CD14-positive monocyte (primary cell): ENCODE measurements at regions not wholly inside any gene's neighbourhood (a gene's known extent, or its start where the extent isn't known, plus 50 kb on each side); places are given as distances from the start of the nearest gene placed in this dataset.

Experiments
- DNase-seq, 3 donors: peaks; one replicate each; pipeline ENCODE4 v3.0.0-alpha.2; 2011 to 2022
- H2AFZ ChIP-seq: 2 replicates; pipeline ENCODE4 v1.6.0; 2012; ENCODE audit warnings: mild to moderate bottlenecking, low read depth, low read length, inconsistent platforms; ENCODE audit not compliant: insufficient read depth, poor library complexity, severe bottlenecking
- H3K27ac ChIP-seq, 2 donors: 1 replicate in 1 of 2; 2 replicates in 1 of 2; pipeline ENCODE4 v1.5.1; 2012 to 2013; ENCODE audit warnings: low read length in 2 of 2, control low read depth in 1 of 2, inconsistent platforms in 1 of 2, low read depth in 1 of 2, mild to moderate bottlenecking in 1 of 2
- H3K27me3 ChIP-seq, 2 donors: one replicate each; pipeline versions ENCODE4 v1.6.0 to v1.6.1; 2011 to 2013; ENCODE audit warnings: low read length in 2 of 2; ENCODE audit not compliant: control insufficient read depth in 2 of 2, insufficient read depth in 2 of 2
- H3K36me3 ChIP-seq, 2 donors: replicated peaks in 1 of 2; 1 replicate in 1 of 2; 2 replicates in 1 of 2; pipeline versions ENCODE4 v1.5.1 to v1.6.1; 2012 to 2013; ENCODE audit warnings: low read length in 2 of 2, control low read depth in 1 of 2, inconsistent platforms in 1 of 2, mild to moderate bottlenecking in 1 of 2; ENCODE audit not compliant: insufficient read depth in 2 of 2, control insufficient read depth in 1 of 2
- H3K4me1 ChIP-seq, 2 donors: 1 replicate in 1 of 2; 2 replicates in 1 of 2; pipeline versions ENCODE4 v1.5.1 to v1.6.1; 2012 to 2013; ENCODE audit warnings: low read length in 2 of 2, control low read depth in 1 of 2, inconsistent platforms in 1 of 2, mild to moderate bottlenecking in 1 of 2, moderate library complexity in 1 of 2; ENCODE audit not compliant: insufficient read depth in 2 of 2, control insufficient read depth in 1 of 2
- H3K4me2 ChIP-seq: replicated peaks from 2 replicates; pipeline ENCODE3; 2012; ENCODE audit warnings: low read length, moderate library complexity, mild to moderate bottlenecking; ENCODE audit not compliant: poor library complexity, severe bottlenecking; ENCODE audit errors: extremely low read depth
- H3K4me3 ChIP-seq, 3 experiments: fragments of 200-600 bp in 1 of 3; sonication (generic) in 1 of 3; replicated peaks in 1 of 3; 1 replicate in 2 of 3; 2 replicates in 1 of 3; pipeline ENCODE4 v1.5.1; 2011 to 2013; ENCODE audit warnings: low read length in 3 of 3, mild to moderate bottlenecking in 3 of 3, control low read depth in 2 of 3, low read depth in 2 of 3, inconsistent platforms in 1 of 3, moderate library complexity in 1 of 3
- H3K79me2 ChIP-seq: 2 replicates; pipeline ENCODE4 v1.6.0; 2012; ENCODE audit warnings: mild to moderate bottlenecking, control low read depth, inconsistent platforms, low read length, moderate library complexity; ENCODE audit not compliant: insufficient read depth
- H3K9ac ChIP-seq: 2 replicates; pipeline ENCODE4 v1.6.0; 2017; ENCODE audit warnings: low read length, mild to moderate bottlenecking; ENCODE audit not compliant: insufficient read depth, poor library complexity, severe bottlenecking
- H3K9me3 ChIP-seq, 2 donors: replicated peaks in 1 of 2; 1 replicate in 1 of 2; 2 replicates in 1 of 2; pipeline versions ENCODE4 v1.5.1 to v1.6.1; 2012 to 2013; ENCODE audit warnings: low read length in 2 of 2, control low read depth in 1 of 2; ENCODE audit not compliant: control insufficient read depth in 1 of 2, insufficient read depth in 1 of 2
- H4K20me1 ChIP-seq: 2 replicates; pipeline ENCODE4 v1.6.0; 2012; ENCODE audit warnings: mild to moderate bottlenecking, low read length, control low read depth, moderate library complexity; ENCODE audit not compliant: insufficient read depth
- H3K27ac Mint-ChIP-seq, 7 donors: one replicate each; pipeline ENCODE4 v1.8.0; 2020; ENCODE audit warnings: mild to moderate bottlenecking in 7 of 7, mixed read lengths in 7 of 7, moderate library complexity in 6 of 7, inconsistent platforms in 2 of 7
- H3K27me3 Mint-ChIP-seq, 3 donors: one replicate each; pipeline ENCODE4 v1.8.0; 2021 to 2022; ENCODE audit warnings: low read depth in 3 of 3, mild to moderate bottlenecking in 3 of 3, mixed read lengths in 3 of 3, moderate library complexity in 3 of 3, inconsistent platforms in 1 of 3
- H3K36me3 Mint-ChIP-seq, 2 donors: one replicate each; pipeline ENCODE4 v1.8.0; 2020; ENCODE audit warnings: mixed read lengths in 2 of 2, inconsistent platforms in 1 of 2, mild to moderate bottlenecking in 1 of 2
- H3K4me1 Mint-ChIP-seq: one replicate; pipeline ENCODE4 v1.8.0; 2020; ENCODE audit warnings: mild to moderate bottlenecking, mixed read lengths
- H3K4me3 Mint-ChIP-seq, 2 donors: one replicate each; pipeline ENCODE4 v1.8.0; 2020; ENCODE audit warnings: mild to moderate bottlenecking in 2 of 2, mixed read lengths in 2 of 2, moderate library complexity in 1 of 2
- H3K9me3 Mint-ChIP-seq, 7 donors: one replicate each; pipeline ENCODE4 v1.8.0; 2020 to 2022; ENCODE audit warnings: mixed read lengths in 7 of 7, mild to moderate bottlenecking in 6 of 7, moderate library complexity in 6 of 7, inconsistent platforms in 2 of 7
- CTCF ChIP-seq: fragments of 200-600 bp; IDR thresholded peaks from one replicate; pipeline ENCODE4 v1.8.0; 2022; ENCODE audit warnings: antibody characterized with exemption, mild to moderate bottlenecking
- WGBS: methylation state at CpG from one replicate; pipeline ENCODE4 v1.1.5; 2013; ENCODE audit warnings: missing lambda C conversion rate; ENCODE audit not compliant: insufficient coverage; 5-methylcytosine and 5-hydroxymethylcytosine counted together
- intact Hi-C, 2 donors: fragments of 100-400 bp; cut with micrococcal nuclease; formaldehyde crosslinking; loops; one replicate each; pipeline versions ENCODE4 v1.15.0 to v1.15.1; 2023

DNA sequence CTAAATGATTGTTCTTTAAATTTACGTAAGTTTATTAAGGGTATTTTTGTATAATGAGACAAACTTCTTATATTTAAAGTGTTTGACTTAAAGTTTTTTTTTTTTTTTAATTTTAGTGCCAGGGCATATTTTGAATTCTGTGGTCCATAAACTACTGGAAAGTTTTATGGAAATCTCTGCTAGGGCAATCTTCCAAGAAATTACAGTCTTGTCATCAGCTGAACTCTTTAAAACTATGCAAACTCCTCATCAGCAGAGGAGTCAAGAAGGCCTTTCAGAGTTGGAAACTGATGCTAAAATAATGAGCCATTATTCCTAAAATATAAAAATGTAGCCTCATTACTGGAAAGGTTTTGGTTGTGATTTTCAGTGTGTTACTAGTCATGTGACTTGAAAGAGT, 1201.9 kb downstream of the BRINP3 start:
- Histone ChIP-seq H3K79me2 (no peaks in the 10 kb centered on the region), H3K4me1 (no peaks in the 10 kb centered on the region), H3K4me3 (no peak overlapping the region), H3K9ac (no peak overlapping the region), H3K9me3 (peaks cover 0 to 10% of the 10 kb centered on the region in 2 donors), H3K4me2 (no peak overlapping the region), H2AFZ (no peak overlapping the region), H3K27me3 (no peaks in the 10 kb centered on the region), H3K36me3 (no peaks in the 10 kb centered on the region), H3K27ac (no peak overlapping the region), H4K20me1 (no peaks in the 10 kb centered on the region)
- Mint-ChIP-seq H3K27me3 (no peaks in the 10 kb centered on the region), H3K4me1 (no peaks in the 10 kb centered on the region), H3K36me3 (no peaks in the 10 kb centered on the region), H3K27ac (no peak overlapping the region), H3K4me3 (no peak overlapping the region), H3K9me3 (peaks cover 0 to 3% (median under 1%) of the 10 kb centered on the region in 7 donors)
- no peak for DNase-seq
- intact Hi-C loops = no loop called here
- no CpG with 5 or more reads among the region's 1 CpG for WGBS
- TF ChIP-seq CTCF = no peak

DNA sequence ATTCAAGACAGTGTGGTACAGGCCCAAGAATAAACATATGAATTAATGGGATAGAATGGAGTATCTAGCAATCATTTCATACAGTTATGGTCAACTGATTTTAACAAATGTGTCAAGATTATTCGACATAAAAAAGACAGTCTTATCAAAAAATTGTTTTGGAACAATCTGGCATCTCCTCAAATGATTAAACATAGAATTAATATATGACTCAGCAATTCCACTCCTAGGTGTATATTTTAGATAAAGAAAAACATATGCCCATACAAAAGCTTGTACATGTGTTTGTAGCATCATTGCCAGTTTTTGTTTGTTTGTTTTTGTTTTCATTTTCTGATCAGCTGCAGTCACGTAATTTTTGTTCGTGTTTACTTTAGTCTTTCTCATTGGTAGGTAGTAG, 1188.3 kb downstream of the BRINP3 start:
- H3K4me1 Mint-ChIP-seq = no peaks in the 10 kb centered on the region
- no peaks in the 10 kb centered on the region for H3K79me2 ChIP-seq
- H3K36me3 Mint-ChIP-seq = no peaks in the 10 kb centered on the region
- WGBS = no CpG with 5 or more reads among the region's 3 CpGs
- H3K36me3 ChIP-seq = no peaks in the 10 kb centered on the region
- H2AFZ ChIP-seq = no peak overlapping the region
- H4K20me1 ChIP-seq = no peaks in the 10 kb centered on the region
- H3K27me3 ChIP-seq = no peaks in the 10 kb centered on the region
- no peak overlapping the region for H3K27ac ChIP-seq
- H3K9me3 Mint-ChIP-seq = peaks cover 0 to 5% (median 0%) of the 10 kb centered on the region in 7 donors
- no peak overlapping the region for H3K4me3 Mint-ChIP-seq
- DNase-seq = no peak
- no peak overlapping the region for H3K27ac Mint-ChIP-seq
- no peak overlapping the region for H3K4me3 ChIP-seq
- TF ChIP-seq CTCF = no peak
- no peaks in the 10 kb centered on the region for H3K9me3 ChIP-seq
- no peak overlapping the region for H3K4me2 ChIP-seq
- no peaks in the 10 kb centered on the region for H3K4me1 ChIP-seq
- H3K27me3 Mint-ChIP-seq = no peaks in the 10 kb centered on the region
- intact Hi-C loops = no loop called here
- H3K9ac ChIP-seq = no peak overlapping the region
